ENCODE measurements at regions not wholly inside any gene's neighbourhood (a gene's known extent, or its start where the extent isn't known, plus 50 kb on each side); places are given as distances from the start of the nearest gene placed in this dataset.

DNA sequence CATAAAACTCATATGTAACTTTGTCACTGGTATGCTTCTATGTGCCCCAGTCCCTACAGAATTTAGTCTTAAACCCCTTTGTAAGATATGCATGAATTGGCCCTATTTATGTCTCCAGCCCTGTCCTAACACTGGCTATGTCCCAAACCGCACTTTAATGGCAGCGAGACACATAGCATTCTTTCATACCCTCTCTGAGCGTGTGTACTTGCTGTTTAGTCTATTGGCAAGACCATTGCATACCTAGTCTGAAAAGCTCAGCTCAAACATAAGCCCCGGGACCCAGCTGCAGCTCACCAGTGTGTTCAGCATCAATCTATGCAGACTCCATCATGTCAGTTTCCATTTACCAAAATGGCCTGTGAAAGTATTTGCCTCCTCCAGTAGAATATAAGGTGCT, 1018.4 kb upstream of the TENM3 start:
- TF ChIP-seq CTCF (IDR thresholded peaks at IDR 0.05), result no peak
- no peaks in the 10 kb centered on the region for H3K27me3 ChIP-seq
- no peaks in the 10 kb centered on the region for H3K4me1 ChIP-seq
- WGBS, 2 donors, result 87% methylated on average over 4 of the region's 4 CpGs
- H3K4me3 ChIP-seq, result no peak overlapping the region
- H3K9me3 ChIP-seq, result no peaks in the 10 kb centered on the region
- H3K36me3 ChIP-seq, result no peaks in the 10 kb centered on the region
- ATAC-seq, result no peak
- no peak overlapping the region for H3K27ac ChIP-seq
- intact Hi-C loops (cut with DNase I), result no loop called here
- no peak for DNase-seq

DNA sequence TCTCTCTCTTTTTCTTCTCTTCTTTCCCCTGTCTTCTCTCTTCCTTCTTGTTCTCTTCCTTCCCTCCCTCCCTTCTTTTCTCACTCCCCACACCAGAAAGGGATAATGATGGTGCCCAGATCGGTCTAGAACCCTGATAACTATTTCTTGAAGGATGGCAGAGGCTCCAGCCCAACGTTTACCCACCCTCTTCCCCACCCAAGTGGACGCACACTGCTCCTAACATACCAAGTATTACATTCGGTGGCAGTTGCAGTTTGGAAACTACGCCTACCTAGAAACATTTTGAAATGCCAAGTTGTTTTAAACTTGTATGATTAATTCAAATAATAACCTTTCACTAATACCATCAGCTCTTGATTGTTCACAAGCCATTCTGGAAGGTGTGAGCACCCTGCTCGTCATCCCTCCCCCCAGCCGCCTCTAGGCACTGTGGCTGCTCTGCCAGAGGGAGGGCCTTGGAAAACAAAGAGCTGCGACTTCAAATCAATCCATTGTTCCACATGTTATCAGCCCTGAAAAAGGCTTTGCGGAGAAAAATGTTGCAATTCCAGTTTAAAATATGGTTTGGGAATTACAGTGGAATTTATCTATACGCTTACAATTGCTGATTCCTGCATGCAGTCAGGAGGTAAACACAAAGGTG, 1017.5 kb upstream of the TENM3 start:
- intact Hi-C loops (cut with DNase I), result no loop called here
- DNase-seq, result no peak
- TF ChIP-seq CTCF (IDR thresholded peaks at IDR 0.05), result no peak
- no peaks in the 10 kb centered on the region for H3K27me3 ChIP-seq
- no peaks in the 10 kb centered on the region for H3K9me3 ChIP-seq
- no peaks in the 10 kb centered on the region for H3K36me3 ChIP-seq
- no peak for ATAC-seq
- H3K4me3 ChIP-seq, result no peak overlapping the region
- 50 to 54% methylated on average over 10 of the region's 10 CpGs for WGBS, 2 donors
- H3K27ac ChIP-seq, result no peak overlapping the region
- H3K4me1 ChIP-seq, result no peaks in the 10 kb centered on the region

DNA sequence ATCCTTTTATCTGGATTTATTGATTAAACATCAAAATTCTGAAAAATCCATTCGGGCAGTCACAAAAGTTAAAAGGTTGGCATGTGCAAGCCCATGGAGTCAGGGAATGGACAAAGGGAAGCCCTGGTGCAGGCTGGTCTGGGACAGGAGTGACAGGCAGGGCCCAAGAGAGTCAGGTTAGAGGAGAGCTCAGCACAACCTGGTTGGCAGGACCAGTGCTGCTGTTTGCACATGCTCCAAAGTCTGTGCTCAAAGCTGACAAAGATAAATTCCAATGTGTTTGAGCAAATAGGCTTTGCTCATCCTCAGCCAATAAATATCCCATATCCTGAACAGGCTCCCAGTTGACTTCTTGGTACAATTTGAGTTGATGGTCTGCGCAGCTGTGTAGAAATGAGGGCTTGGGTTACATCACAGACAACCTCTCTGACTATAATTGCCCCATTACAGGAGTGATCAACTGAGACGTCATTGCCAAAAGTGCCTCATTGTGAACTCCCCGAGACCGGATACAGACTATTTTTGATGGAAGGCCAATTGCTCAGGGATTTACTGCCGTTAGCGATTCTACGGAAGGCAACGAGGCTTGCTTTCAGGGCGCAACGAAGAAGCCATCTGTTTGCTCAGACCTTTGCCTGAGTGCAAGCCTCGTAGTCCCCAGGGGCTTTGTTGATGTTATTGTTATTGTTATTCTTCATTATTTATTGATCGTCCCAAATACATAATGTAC, 1008.1 kb upstream of the TENM3 start:
- Histone ChIP-seq H3K27ac (no peak overlapping the region), H3K9me3 (no peaks in the 10 kb centered on the region), H3K27me3 (no peaks in the 10 kb centered on the region), H3K4me1 (no peaks in the 10 kb centered on the region), H3K36me3 (no peaks in the 10 kb centered on the region), H3K4me3 (no peak overlapping the region)
- WGBS, 2 donors, result 90 to 92% methylated on average over 13 of the region's 13 CpGs
- DNase-seq (no peak), ATAC-seq (no peak)
- intact Hi-C loops (cut with DNase I), result no loop called here
- no peak for TF ChIP-seq CTCF (IDR thresholded peaks at IDR 0.05)

DNA sequence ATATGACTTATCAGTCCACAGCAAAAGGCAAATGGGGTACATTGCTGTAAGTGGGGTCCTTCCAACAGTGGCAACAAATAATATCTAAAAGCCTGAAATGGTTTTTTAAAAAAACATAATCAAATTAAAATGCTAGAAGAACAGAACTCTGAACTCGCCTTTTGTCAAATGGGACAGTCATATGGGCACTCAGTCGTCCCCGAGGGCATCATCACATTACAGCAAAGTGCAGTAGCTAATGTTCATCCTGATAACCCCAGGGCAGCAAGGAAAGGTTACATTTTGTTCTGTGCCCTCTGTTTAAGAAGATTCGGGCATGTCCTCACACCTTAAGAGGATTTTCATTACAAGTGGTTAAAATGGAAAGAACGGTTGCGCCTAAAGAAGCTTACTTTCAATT, 997.9 kb upstream of the TENM3 start:
- no peak overlapping the region for H3K27ac ChIP-seq
- ATAC-seq, result no peak
- no peak overlapping the region for H3K4me3 ChIP-seq
- DNase-seq, result no peak
- peaks cover 0 to 5% (median 0%) of the 10 kb centered on the region in 11 donors for H3K9me3 ChIP-seq
- TF ChIP-seq CTCF (IDR thresholded peaks at IDR 0.05), result no peak
- no peaks in the 10 kb centered on the region for H3K27me3 ChIP-seq
- H3K36me3 ChIP-seq, result no peaks in the 10 kb centered on the region
- WGBS, 2 donors, result 85 to 89% methylated on average over 6 of the region's 6 CpGs
- intact Hi-C loops (cut with DNase I), result no loop called here
- H3K4me1 ChIP-seq, result no peaks in the 10 kb centered on the region
